ENCODE measurements at regions not wholly inside any gene's neighbourhood (a gene's known extent, or its start where the extent isn't known, plus 50 kb on each side); places are given as distances from the start of the nearest gene placed in this dataset.

DNA sequence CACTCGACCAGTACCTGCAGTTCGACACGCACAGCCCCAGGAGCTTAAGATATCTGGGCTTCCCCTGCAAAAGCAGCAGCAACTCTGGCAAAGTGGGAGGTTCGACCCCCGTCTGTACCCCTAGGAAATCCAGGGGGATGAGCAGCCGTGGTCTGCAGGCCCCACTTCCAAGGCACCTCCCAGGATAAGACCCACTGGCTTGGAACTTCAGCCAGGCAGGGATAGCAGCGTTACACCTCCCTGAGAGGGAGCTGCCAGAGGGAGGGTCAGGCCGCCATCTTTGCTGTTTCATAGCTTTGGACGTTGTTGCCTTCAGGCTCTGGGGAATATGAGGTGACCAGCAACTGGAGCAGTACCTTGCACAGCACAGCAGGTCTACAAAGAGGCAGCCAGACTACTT lies 351.1 kb downstream of the SOX11 start:
- no peaks in the 10 kb centered on the region for H3K36me3 ChIP-seq
- 76 to 96% (median 86%) methylated on average over 3 to 9 of the region's 9 CpGs for WGBS, 5 donors
- H3K27me3 ChIP-seq (replicated peaks in 1 of 7): no peaks in the 10 kb centered on the region
- TF ChIP-seq POLR2A (IDR thresholded peaks at IDR 0.05) (no peak), CTCF (IDR thresholded peaks at IDR 0.05 in 8 of 11, conservative IDR thresholded peaks at IDR 0.05 in 3 of 11) (no peak), POLR2AphosphoS5 (IDR thresholded peaks at IDR 0.05) (no peak)
- H3K9me3 ChIP-seq: peaks cover 0 to 19% (median 0%) of the 10 kb centered on the region in 8 donors
- no peak overlapping the region for H3K4me3 ChIP-seq
- no peaks in the 10 kb centered on the region for H3K4me1 ChIP-seq
- H3K27ac ChIP-seq: no peak overlapping the region
- no peak for DNase-seq
- intact Hi-C loops (cut with DNase I; ENCODE audit: low total_unique reads): no loop called here

DNA sequence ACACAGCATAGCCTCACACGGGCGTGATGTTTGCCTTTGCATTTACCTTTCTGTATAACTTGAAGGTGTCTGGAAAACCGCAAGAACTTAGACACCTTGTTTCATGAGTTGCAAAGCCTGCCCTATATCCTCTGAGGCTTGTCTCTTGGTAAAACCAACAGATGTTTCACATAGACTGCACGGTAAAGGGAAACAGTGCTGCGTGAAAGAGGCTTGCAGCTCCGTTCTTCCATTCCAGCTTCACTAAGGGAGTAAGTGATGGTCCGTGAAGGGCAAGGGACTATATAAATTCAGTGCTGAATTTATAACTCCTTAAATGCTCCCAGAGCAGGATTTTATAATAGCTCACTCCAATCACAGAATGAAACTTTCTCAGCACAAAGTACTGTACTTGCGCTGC lies 360.5 kb downstream of the SOX11 start:
- TF ChIP-seq CTCF (IDR thresholded peaks at IDR 0.05 in 8 of 11, conservative IDR thresholded peaks at IDR 0.05 in 3 of 11): no peak
- no peak for TF ChIP-seq POLR2AphosphoS5 (IDR thresholded peaks at IDR 0.05)
- no peak for TF ChIP-seq POLR2A (IDR thresholded peaks at IDR 0.05)
- WGBS, 5 donors: 79 to 83% (median 81%) methylated on average over 8 of the region's 8 CpGs
- no peaks in the 10 kb centered on the region for H3K27me3 ChIP-seq (replicated peaks in 1 of 7)
- H3K9me3 ChIP-seq: peaks cover 0 to 8% (median 2%) of the 10 kb centered on the region in 8 donors
- intact Hi-C loops (cut with DNase I; ENCODE audit: low total_unique reads): no loop called here
- no peak for DNase-seq
- H3K36me3 ChIP-seq: no peaks in the 10 kb centered on the region
- no peaks in the 10 kb centered on the region for H3K4me1 ChIP-seq
- no peak overlapping the region for H3K27ac ChIP-seq
- no peak overlapping the region for H3K4me3 ChIP-seq

DNA sequence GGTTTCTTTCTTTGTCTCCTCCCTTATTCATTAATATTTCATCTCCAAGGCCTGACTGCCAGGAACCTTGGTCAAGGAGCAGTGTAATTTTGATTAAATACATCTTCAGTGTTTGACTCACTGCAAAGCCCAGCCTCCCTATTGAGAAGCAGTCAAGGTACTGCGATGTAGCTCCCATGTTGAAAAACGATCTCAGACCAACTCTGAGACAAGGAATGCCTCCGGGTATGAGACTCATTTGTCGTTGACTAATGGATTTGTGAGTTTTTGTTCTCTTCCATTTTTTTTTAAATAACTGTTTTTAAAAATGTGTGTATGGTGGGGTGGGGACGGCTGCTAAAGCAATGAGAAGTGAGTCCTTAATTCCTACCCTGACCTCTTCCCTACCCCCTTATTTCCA lies 361.6 kb downstream of the SOX11 start:
- no peaks in the 10 kb centered on the region for H3K27me3 ChIP-seq (replicated peaks in 1 of 7)
- H3K4me1 ChIP-seq: no peaks in the 10 kb centered on the region
- H3K27ac ChIP-seq: no peak overlapping the region
- no peak for TF ChIP-seq POLR2A (IDR thresholded peaks at IDR 0.05)
- no peak for TF ChIP-seq POLR2AphosphoS5 (IDR thresholded peaks at IDR 0.05)
- no peak for TF ChIP-seq CTCF (IDR thresholded peaks at IDR 0.05 in 8 of 11, conservative IDR thresholded peaks at IDR 0.05 in 3 of 11)
- intact Hi-C loops (cut with DNase I; ENCODE audit: low total_unique reads): no loop called here
- 46 to 60% (median 56%) methylated on average over 5 of the region's 5 CpGs for WGBS, 5 donors
- DNase-seq: no peak
- no peak overlapping the region for H3K4me3 ChIP-seq
- H3K36me3 ChIP-seq: no peaks in the 10 kb centered on the region
- peaks cover 0 to 8% (median 2%) of the 10 kb centered on the region in 8 donors for H3K9me3 ChIP-seq

DNA sequence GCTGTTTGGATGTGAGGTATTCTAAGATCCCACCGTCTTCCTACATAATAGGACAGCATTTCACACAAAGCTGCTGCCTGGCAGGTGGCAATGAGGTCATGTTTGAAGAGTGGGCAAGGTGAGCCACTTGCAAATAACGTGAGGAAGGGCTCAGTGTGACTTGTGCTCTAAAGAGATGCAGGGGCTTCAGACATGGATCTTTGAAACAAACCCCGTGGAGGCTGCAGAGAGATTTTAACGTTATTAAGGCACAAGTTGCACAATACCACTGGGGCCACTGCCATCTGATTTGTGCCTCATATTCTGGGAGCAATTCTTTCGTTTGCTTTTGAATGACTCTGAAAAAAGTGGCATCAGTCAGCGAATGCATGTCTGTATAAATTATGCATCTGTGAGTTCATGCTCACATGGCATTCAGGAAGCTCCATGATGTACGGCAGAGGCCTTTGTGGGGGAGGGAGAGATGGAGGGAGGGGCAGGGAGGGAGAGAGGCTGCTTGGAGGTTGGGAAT lies 362.0 kb downstream of the SOX11 start:
- Histone ChIP-seq H3K9me3 (peaks cover 0 to 8% (median 2%) of the 10 kb centered on the region in 8 donors), H3K36me3 (no peaks in the 10 kb centered on the region), H3K27ac (no peak overlapping the region), H3K27me3 (replicated peaks in 1 of 7) (no peaks in the 10 kb centered on the region), H3K4me3 (no peak overlapping the region), H3K4me1 (no peaks in the 10 kb centered on the region)
- WGBS, 5 donors: 25 to 37% (median 33%) methylated on average over 7 of the region's 7 CpGs
- DNase-seq: no peak
- intact Hi-C loops (cut with DNase I; ENCODE audit: low total_unique reads): no loop called here
- TF ChIP-seq CTCF (IDR thresholded peaks at IDR 0.05 in 8 of 11, conservative IDR thresholded peaks at IDR 0.05 in 3 of 11) (no peak), POLR2AphosphoS5 (IDR thresholded peaks at IDR 0.05) (no peak), POLR2A (IDR thresholded peaks at IDR 0.05) (no peak)

Measured in spleen (tissue), 11 donors.